Activated CD4-positive, alpha-beta memory T cell treated with anti-CD3 and anti-CD28 coated beads, Interleukin-2, amount 10 ng/mL, durations not matched to agents 7 days and 5 days (primary cell): ENCODE measurements at regions not wholly inside any gene's neighbourhood (a gene's known extent, or its start where the extent isn't known, plus 50 kb on each side); places are given as distances from the start of the nearest gene placed in this dataset.

Experiments used
- CTCF ChIA-PET: fragments of 350-600 bp; sonication (Branson Sonifier 250); formaldehyde crosslinking; loops from one replicate; lab custom pipeline; 2021; ENCODE audit warnings: antibody characterized with exemption, inconsistent platforms; lab: Charles Lee
- POLR2A ChIA-PET: fragments of 350-600 bp; sonication (Branson Sonifier 250); formaldehyde crosslinking; loops from one replicate; lab custom pipeline; 2021; ENCODE audit warnings: antibody characterized with exemption; lab: Charles Lee
- DNase-seq: peaks from one replicate; pipeline ENCODE4 v3.0.0-alpha.2; 2020
- H3K27ac Mint-ChIP-seq: one replicate; pipeline ENCODE4 v1.8.0; 2021; ENCODE audit warnings: mild to moderate bottlenecking, mixed read lengths
- H3K27me3 Mint-ChIP-seq: one replicate; pipeline ENCODE4 v1.8.0; 2021; ENCODE audit warnings: mixed read lengths
- H3K36me3 Mint-ChIP-seq: one replicate; pipeline ENCODE4 v1.8.0; 2021; ENCODE audit warnings: low read depth, mixed read lengths
- H3K4me1 Mint-ChIP-seq: one replicate; pipeline ENCODE4 v1.8.0; 2021; ENCODE audit warnings: mixed read lengths
- H3K4me3 Mint-ChIP-seq: one replicate; pipeline ENCODE4 v1.8.0; 2021; ENCODE audit warnings: mild to moderate bottlenecking, mixed read lengths
- H3K9me3 Mint-ChIP-seq: one replicate; pipeline ENCODE4 v1.8.0; 2021; ENCODE audit warnings: mixed read lengths

DNA sequence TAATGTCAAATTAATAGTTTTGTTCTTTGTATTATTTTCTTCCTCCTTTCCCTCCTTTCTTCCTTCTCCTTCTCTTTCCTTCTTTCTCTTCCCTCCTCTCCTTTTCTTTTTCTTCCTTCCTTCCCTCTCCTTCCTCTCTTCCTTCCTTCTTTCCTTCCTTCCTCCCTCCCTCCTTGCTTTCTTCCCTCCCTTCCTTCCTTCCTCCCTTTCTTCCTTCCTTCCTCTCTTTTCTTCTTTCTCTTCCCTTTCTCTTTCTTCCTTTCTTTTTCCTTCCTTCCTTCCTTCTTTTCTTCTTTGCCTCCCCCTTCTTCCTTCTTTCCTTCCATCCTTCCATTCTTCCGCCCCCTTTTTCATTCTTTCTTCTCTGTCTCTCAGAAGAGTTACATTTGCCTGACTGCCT is 518.2 kb upstream of the ID4 start:
- no peaks in the 10 kb centered on the region for H3K27me3 Mint-ChIP-seq
- H3K4me3 Mint-ChIP-seq = no peak overlapping the region
- ChIA-PET CTCF (no interaction called here), POLR2A (no interaction called here)
- H3K27ac Mint-ChIP-seq = no peak overlapping the region
- no peak for DNase-seq
- peaks cover 9% of the 10 kb centered on the region for H3K9me3 Mint-ChIP-seq
- no peaks in the 10 kb centered on the region for H3K4me1 Mint-ChIP-seq
- no peaks in the 10 kb centered on the region for H3K36me3 Mint-ChIP-seq

DNA sequence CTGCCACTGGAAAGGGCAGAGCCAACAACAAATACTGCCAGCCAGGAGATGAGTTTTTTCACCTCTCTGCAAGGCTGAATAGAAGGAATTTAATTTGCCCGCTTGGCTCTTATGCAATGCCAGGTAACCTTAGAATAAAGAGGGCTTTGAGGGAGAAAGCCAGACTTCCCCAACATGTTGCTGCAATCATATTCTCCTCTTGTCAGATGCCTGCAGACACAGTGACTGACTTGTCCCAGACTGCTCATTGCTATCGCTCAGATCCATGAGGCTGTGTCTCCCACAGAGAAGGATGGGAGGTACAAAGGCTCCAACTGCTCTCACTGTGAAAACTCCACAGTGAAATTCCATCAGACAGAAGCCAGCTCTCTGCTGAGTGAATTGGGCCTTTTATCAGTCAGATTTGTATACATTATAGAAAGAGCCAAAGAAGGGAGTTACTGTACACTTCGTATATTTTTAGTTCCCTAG is 517.0 kb upstream of the ID4 start:
- Mint-ChIP-seq H3K36me3 (no peaks in the 10 kb centered on the region), H3K9me3 (peaks cover 6% of the 10 kb centered on the region), H3K4me3 (no peak overlapping the region), H3K27ac (no peak overlapping the region), H3K27me3 (no peaks in the 10 kb centered on the region), H3K4me1 (no peaks in the 10 kb centered on the region)
- DNase-seq = no peak
- CTCF ChIA-PET = no interaction called here
- POLR2A ChIA-PET = no interaction called here

DNA sequence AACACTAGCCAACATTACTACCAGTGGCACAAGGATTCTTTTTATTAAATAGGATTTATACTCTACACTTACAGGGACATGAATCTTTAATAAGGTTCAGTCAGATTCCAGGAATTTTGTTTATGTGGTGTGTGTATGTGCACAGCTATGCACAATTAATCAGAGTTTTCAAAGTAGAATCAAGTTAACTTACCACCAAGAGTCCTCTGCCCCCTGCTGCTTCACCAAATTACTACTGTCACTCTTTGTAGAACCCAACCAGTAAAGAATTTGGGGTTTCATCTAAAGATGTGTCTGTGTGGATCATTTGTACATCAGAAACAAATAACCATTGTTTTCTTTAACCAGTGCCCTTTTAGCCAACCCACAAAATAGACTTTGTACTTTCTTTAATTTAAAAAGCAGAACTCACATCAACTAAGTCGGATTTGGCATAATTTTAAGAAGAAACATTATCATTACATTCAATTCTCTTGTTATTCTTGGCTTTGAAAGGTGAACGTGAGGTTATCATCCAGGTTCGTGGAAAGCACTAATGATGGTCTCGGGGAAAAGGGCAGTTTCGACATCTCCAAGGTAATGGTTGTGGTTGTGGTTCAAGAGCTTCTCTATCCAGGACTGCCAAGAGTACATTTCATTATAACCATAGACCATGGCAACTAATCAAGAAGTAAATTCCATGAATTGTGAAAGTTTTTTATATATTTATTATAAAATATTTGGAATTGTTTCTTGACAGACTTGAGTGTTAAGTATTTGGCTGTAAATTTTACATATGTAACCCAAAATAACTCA is 514.3 kb upstream of the ID4 start:
- peaks cover 6% of the 10 kb centered on the region for H3K9me3 Mint-ChIP-seq
- no peaks in the 10 kb centered on the region for H3K4me1 Mint-ChIP-seq
- no peak for DNase-seq
- H3K36me3 Mint-ChIP-seq = no peaks in the 10 kb centered on the region
- ChIA-PET CTCF (no interaction called here), POLR2A (no interaction called here)
- no peak overlapping the region for H3K4me3 Mint-ChIP-seq
- H3K27ac Mint-ChIP-seq = no peak overlapping the region
- no peaks in the 10 kb centered on the region for H3K27me3 Mint-ChIP-seq

DNA sequence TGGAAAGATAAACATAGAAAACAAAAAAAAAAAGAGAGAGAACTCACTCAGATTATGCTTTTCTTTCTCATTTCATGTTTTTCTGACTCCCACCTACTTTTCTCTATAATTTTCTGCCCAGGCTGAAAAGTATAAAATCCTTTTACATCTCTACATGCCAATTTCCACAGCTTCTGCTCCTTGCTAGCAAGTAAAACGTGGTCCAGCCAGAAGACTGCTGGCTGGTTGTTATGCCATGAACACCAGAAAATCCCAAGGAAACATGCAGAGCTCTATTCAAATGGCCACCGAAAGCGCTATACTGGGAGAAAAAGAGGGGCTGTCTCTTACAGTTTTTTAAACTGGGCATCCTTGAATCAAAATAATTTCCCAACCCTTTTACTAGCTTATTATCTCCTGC is 512.8 kb upstream of the ID4 start:
- ChIA-PET CTCF (no interaction called here), POLR2A (no interaction called here)
- DNase-seq = no peak
- Mint-ChIP-seq H3K36me3 (no peaks in the 10 kb centered on the region), H3K27me3 (no peaks in the 10 kb centered on the region), H3K9me3 (peaks cover 6% of the 10 kb centered on the region), H3K27ac (no peak overlapping the region), H3K4me1 (no peaks in the 10 kb centered on the region), H3K4me3 (no peak overlapping the region)

DNA sequence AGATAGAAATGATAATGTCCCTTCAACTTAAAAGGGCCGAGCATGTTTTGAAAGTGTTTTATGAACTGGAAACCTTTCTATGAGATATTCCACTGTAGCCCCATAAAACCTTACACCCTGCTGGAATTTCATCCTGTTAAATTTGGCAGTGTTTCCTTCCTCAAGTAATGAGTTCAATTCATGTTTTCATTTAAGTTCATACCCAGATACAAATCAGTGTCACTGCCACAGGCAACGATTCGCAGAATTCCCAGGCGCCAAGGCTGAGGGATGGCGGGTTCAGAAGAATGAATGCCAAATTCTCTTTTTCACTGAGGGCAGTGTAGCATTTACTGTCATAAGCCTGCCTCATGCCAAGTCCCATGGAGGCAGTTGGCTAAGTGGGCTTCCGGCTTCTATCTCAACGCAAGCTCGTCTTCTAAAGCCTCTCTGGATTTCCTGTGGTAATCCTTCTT is 511.8 kb upstream of the ID4 start:
- H3K27me3 Mint-ChIP-seq = no peaks in the 10 kb centered on the region
- no peaks in the 10 kb centered on the region for H3K4me1 Mint-ChIP-seq
- H3K9me3 Mint-ChIP-seq = peaks cover 6% of the 10 kb centered on the region
- no peak overlapping the region for H3K27ac Mint-ChIP-seq
- no peaks in the 10 kb centered on the region for H3K36me3 Mint-ChIP-seq
- no peak for DNase-seq
- CTCF ChIA-PET = no interaction called here
- H3K4me3 Mint-ChIP-seq = no peak overlapping the region
- POLR2A ChIA-PET = no interaction called here

DNA sequence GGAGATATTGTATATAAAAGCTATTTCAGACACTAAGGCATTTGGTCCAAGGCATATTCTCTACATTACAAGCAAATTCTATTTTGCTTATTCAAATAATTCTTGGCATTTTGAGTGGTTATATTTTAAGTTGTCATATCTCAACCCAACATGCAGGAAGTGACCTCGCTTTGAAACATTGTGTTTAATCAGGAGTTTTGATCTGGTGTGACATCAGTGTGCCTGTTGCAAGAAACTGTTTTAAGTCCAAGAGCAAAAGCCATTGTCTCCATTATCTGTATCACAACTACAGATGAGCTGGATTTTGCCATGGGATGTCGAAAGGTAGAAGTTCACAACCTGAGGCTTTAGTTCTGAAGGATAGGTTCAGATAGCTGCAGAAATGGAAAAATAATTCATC is 509.9 kb upstream of the ID4 start:
- POLR2A ChIA-PET = no interaction called here
- H3K36me3 Mint-ChIP-seq = no peaks in the 10 kb centered on the region
- H3K27ac Mint-ChIP-seq = no peak overlapping the region
- no peak overlapping the region for H3K4me3 Mint-ChIP-seq
- no peaks in the 10 kb centered on the region for H3K27me3 Mint-ChIP-seq
- peaks cover 3% of the 10 kb centered on the region for H3K9me3 Mint-ChIP-seq
- DNase-seq = no peak
- H3K4me1 Mint-ChIP-seq = no peaks in the 10 kb centered on the region
- CTCF ChIA-PET = no interaction called here

DNA sequence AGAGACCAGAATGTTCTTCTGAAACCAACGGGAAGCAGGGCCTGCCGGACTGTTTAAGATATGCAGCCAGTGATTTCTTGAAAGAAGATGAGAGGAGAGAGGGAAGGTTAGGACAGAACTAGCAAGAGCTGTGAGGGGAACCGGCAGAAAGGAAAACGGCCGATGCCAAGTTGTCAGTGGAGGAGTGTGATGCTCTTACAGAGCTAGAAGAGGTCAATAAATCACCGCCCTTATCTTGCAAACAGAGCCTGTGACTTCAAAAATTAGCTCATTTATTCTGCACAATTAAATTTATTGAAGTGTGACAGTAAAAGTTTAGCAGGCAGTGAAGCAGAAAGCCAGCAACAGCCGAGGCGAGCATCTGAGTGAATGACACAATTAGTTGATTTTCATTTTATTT is 509.5 kb upstream of the ID4 start:
- Mint-ChIP-seq H3K4me3 (no peak overlapping the region), H3K27ac (no peak overlapping the region), H3K36me3 (no peaks in the 10 kb centered on the region), H3K9me3 (peaks cover 3% of the 10 kb centered on the region), H3K4me1 (no peaks in the 10 kb centered on the region), H3K27me3 (no peaks in the 10 kb centered on the region)
- no peak for DNase-seq
- CTCF ChIA-PET = interaction anchor here (0.5 kb wide), 1 partner anchor 695 kb away, joined by 6 read pairs; no protein-coding TSS in a partner anchor
- POLR2A ChIA-PET = no interaction called here

DNA sequence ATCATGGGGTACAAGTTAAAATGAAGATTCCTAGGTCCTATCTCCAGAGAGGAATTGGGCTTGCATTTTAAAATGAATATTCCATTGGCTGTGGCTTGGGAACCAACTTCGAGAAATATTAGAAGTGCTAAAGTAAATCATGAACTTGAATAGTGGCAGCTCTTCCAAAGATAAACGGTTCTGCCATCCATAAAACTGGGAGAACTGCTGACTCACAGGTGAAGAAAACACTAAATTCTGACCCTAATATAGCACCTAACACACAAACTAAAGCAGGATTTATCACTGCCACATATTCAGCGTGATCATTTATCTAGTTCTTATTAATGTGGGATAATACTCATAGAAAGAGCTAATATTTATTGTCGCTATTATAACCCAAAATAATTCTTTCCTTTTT is 508.1 kb upstream of the ID4 start:
- CTCF ChIA-PET = no interaction called here
- Mint-ChIP-seq H3K4me1 (no peaks in the 10 kb centered on the region), H3K36me3 (no peaks in the 10 kb centered on the region), H3K4me3 (no peak overlapping the region), H3K27ac (no peak overlapping the region), H3K27me3 (no peaks in the 10 kb centered on the region), H3K9me3 (peaks cover 3% of the 10 kb centered on the region)
- POLR2A ChIA-PET = no interaction called here
- DNase-seq = no peak

DNA sequence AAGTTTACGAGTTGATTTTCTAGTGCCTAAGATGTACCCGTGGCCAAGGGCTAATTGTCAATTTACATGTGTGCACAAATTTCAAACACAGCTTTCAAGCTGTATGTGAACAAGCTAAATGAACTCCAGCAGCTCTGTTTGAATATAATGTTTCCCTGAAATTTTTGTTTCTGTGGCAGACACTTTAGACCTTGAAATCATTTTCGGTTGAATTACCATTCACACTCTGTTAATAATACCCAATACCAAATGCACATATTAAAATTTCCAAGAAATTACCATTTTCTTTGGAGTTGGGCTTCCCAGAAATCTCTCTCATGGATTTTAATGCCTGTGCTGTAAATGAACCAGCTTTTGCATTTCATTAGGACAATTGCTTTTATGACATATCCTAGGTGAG is 506.1 kb upstream of the ID4 start:
- POLR2A ChIA-PET = no interaction called here
- no peaks in the 10 kb centered on the region for H3K27me3 Mint-ChIP-seq
- H3K4me3 Mint-ChIP-seq = no peak overlapping the region
- H3K36me3 Mint-ChIP-seq = no peaks in the 10 kb centered on the region
- no peak for DNase-seq
- peaks cover 5% of the 10 kb centered on the region for H3K9me3 Mint-ChIP-seq
- CTCF ChIA-PET = no interaction called here
- H3K4me1 Mint-ChIP-seq = no peaks in the 10 kb centered on the region
- H3K27ac Mint-ChIP-seq = no peak overlapping the region

DNA sequence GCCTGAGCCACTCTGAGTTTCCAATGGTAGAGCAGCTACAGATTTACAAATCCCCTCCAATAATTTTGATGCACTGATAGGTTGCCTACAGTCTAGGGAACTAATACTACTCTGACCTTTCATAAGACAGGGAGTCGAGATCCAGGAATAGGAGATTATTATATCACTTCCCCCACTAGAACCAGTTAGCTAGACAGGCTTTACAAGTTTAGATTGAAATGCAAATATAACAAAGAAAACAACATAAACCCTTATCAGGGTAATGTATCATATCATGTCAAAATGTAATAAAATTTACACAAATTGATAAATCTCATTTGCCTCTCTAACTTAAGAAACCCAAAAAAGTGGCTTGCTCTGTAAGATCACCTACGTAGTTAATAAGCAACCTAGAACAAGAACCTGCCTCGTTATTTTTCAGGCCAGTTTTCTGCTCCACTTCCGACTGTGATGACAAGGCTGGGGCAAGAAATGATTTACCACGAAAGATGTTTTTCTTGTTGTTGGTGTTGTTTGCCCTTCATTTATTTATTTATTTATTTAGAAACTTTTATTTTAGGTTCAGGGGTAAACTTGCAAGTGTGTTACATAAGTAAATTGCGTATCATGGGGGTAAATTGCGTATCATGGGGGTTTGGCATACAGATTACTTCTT is 504.2 kb upstream of the ID4 start:
- H3K27me3 Mint-ChIP-seq = no peaks in the 10 kb centered on the region
- H3K27ac Mint-ChIP-seq = no peak overlapping the region
- no peaks in the 10 kb centered on the region for H3K4me1 Mint-ChIP-seq
- peaks cover 5% of the 10 kb centered on the region for H3K9me3 Mint-ChIP-seq
- CTCF ChIA-PET = no interaction called here
- no peak overlapping the region for H3K4me3 Mint-ChIP-seq
- no peak for DNase-seq
- POLR2A ChIA-PET = no interaction called here
- no peaks in the 10 kb centered on the region for H3K36me3 Mint-ChIP-seq

DNA sequence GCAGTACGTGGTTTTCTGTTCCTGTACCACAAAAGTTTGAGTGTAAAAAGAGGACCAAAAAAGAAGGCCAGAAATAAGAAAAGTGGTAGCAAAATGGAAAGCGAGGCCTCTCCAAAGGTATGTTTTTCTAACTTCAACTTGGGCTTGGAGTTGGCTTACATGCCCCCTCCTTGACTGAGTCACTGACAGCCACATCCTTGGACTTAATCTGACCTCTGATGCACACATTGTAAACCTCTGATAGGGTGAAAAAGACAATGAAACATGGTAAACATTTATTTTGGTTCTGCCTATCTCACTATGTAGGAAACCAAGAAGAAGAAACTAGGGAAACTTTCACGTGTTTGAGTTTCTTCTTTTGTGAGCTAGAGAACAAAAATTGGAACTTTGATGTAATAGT is 503.2 kb upstream of the ID4 start:
- Mint-ChIP-seq H3K27me3 (no peaks in the 10 kb centered on the region), H3K36me3 (no peaks in the 10 kb centered on the region), H3K27ac (no peak overlapping the region), H3K9me3 (peaks cover 5% of the 10 kb centered on the region), H3K4me1 (no peaks in the 10 kb centered on the region), H3K4me3 (no peak overlapping the region)
- ChIA-PET CTCF (no interaction called here), POLR2A (no interaction called here)
- DNase-seq = no peak

DNA sequence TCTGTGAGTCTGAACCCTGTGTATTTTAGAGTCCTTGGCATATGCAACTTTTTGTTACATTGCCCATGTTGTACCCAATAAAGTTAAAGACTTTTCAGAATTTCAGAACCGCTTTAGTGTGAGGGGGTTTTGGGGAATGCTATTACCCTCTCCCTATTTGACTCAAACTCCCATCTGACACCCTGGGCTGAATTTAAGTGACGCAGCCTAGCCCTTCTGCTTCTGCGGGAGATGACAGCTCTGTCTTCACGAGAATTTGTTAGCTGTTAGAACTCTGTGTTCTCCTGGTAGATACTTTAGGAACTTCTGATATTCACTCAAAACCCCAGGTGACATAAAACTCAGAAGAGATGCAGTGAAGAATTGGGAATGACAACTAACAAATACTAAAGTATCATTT is 500.6 kb upstream of the ID4 start:
- ChIA-PET POLR2A (no interaction called here), CTCF (no interaction called here)
- Mint-ChIP-seq H3K4me3 (no peak overlapping the region), H3K27me3 (no peaks in the 10 kb centered on the region), H3K27ac (no peak overlapping the region), H3K9me3 (peaks cover 3% of the 10 kb centered on the region), H3K4me1 (no peaks in the 10 kb centered on the region), H3K36me3 (no peaks in the 10 kb centered on the region)
- DNase-seq = no peak

DNA sequence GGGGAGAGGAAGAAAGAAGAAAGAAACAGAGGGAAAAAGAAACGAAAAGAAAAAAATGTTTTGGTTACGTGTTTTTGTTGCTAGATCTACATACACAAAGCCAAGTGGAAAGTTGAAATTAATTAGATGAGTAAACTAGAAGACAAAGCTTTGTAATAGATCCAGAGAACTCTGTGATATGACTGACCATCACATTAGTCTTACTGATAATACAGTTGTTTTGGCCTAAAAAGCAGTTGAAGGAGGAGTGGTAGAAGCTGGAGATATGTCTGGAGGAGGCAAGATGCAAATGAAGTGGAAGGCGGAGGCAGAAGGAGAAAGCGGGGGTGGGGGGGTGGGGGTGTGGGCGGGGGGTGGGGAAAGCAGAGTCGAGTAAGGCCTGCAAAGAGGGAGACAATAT is 500.1 kb upstream of the ID4 start:
- no peaks in the 10 kb centered on the region for H3K36me3 Mint-ChIP-seq
- H3K27ac Mint-ChIP-seq = no peak overlapping the region
- no peaks in the 10 kb centered on the region for H3K4me1 Mint-ChIP-seq
- H3K9me3 Mint-ChIP-seq = peaks cover 4% of the 10 kb centered on the region
- ChIA-PET POLR2A (no interaction called here), CTCF (no interaction called here)
- no peak overlapping the region for H3K4me3 Mint-ChIP-seq
- DNase-seq = no peak
- H3K27me3 Mint-ChIP-seq = no peaks in the 10 kb centered on the region

DNA sequence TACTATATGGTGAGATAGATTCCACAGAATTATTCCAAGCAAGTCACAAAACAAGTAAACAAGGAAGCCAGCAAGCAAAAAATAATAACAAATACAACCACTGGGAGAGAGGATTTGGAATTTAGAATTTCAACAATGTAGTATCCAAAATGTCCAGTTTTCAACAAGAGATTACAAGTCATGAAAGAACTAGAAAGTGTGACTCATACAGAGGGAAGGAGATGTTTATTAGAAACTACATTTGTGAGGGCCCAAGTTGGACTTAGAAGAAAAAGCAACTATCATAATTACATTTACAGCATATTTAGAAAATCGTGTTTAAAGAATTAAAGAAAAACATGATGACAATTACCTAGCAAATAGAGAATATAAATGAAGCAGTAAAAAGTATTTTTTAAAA is 494.6 kb upstream of the ID4 start:
- CTCF ChIA-PET = no interaction called here
- no peaks in the 10 kb centered on the region for H3K27me3 Mint-ChIP-seq
- no peaks in the 10 kb centered on the region for H3K36me3 Mint-ChIP-seq
- DNase-seq = no peak
- H3K4me1 Mint-ChIP-seq = no peaks in the 10 kb centered on the region
- H3K27ac Mint-ChIP-seq = no peak overlapping the region
- POLR2A ChIA-PET = no interaction called here
- H3K9me3 Mint-ChIP-seq = peaks cover 9% of the 10 kb centered on the region
- H3K4me3 Mint-ChIP-seq = no peak overlapping the region
